Testis (tissue), 2 donors: ENCODE measurements at regions not wholly inside any gene's neighbourhood (a gene's known extent, or its start where the extent isn't known, plus 50 kb on each side); places are given as distances from the start of the nearest gene placed in this dataset.

Experiments used
- CTCF ChIP-seq, 3 experiments: fragments of 450-650 bp in 2 of 3; fragments of 200-600 bp in 1 of 3; sonication (generic) in 1 of 3; IDR thresholded peaks; one replicate each; pipeline ENCODE4 v1.5.1; 2016 to 2019; ENCODE audit warnings: antibody characterized with exemption in 3 of 3, mild to moderate bottlenecking in 2 of 3, moderate library complexity in 1 of 3
- POLR2A ChIP-seq: fragments of 450-650 bp; IDR thresholded peaks from one replicate; pipeline ENCODE4 v1.6.1; 2017; ENCODE audit warnings: antibody characterized with exemption, mild to moderate bottlenecking, moderate library complexity

DNA sequence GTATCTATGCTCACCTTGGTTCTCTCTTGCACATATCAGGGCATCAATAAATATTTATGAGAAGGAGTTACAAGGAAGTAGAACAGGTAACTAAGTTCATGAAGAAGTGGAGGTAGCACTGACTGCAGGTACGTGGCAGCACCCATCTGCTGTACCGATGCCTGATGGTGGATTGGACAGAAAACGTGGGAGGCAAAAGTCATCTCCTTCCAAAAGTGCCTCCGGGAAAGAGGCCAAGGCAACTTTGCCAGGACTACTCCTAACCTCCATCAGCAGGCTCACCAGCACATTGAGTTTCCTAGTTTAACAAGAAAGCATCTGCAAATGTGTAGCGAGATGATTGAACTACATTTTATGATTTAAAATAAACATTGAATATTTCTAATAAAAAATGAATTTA lies 248.8 kb downstream of the ANKRD7 start:
- TF ChIP-seq POLR2A (no peak), CTCF (IDR thresholded peaks at IDR 0.05) (no peak)
